CD14-positive monocyte (primary cell): ENCODE measurements at regions not wholly inside any gene's neighbourhood (a gene's known extent, or its start where the extent isn't known, plus 50 kb on each side); places are given as distances from the start of the nearest gene placed in this dataset.

Experiments used
- DNase-seq, 3 donors: peaks; one replicate each; pipeline ENCODE4 v3.0.0-alpha.2; 2011 to 2022
- H2AFZ ChIP-seq: 2 replicates; pipeline ENCODE4 v1.6.0; 2012; ENCODE audit warnings: mild to moderate bottlenecking, low read depth, low read length, inconsistent platforms; ENCODE audit not compliant: insufficient read depth, poor library complexity, severe bottlenecking
- H3K27ac ChIP-seq, 2 donors: 1 replicate in 1 of 2; 2 replicates in 1 of 2; pipeline ENCODE4 v1.5.1; 2012 to 2013; ENCODE audit warnings: low read length in 2 of 2, control low read depth in 1 of 2, inconsistent platforms in 1 of 2, low read depth in 1 of 2, mild to moderate bottlenecking in 1 of 2
- H3K27me3 ChIP-seq, 2 donors: one replicate each; pipeline versions ENCODE4 v1.6.0 to v1.6.1; 2011 to 2013; ENCODE audit warnings: low read length in 2 of 2; ENCODE audit not compliant: control insufficient read depth in 2 of 2, insufficient read depth in 2 of 2
- H3K36me3 ChIP-seq, 2 donors: replicated peaks in 1 of 2; 1 replicate in 1 of 2; 2 replicates in 1 of 2; pipeline versions ENCODE4 v1.5.1 to v1.6.1; 2012 to 2013; ENCODE audit warnings: low read length in 2 of 2, control low read depth in 1 of 2, inconsistent platforms in 1 of 2, mild to moderate bottlenecking in 1 of 2; ENCODE audit not compliant: insufficient read depth in 2 of 2, control insufficient read depth in 1 of 2
- H3K4me1 ChIP-seq, 2 donors: 1 replicate in 1 of 2; 2 replicates in 1 of 2; pipeline versions ENCODE4 v1.5.1 to v1.6.1; 2012 to 2013; ENCODE audit warnings: low read length in 2 of 2, control low read depth in 1 of 2, inconsistent platforms in 1 of 2, mild to moderate bottlenecking in 1 of 2, moderate library complexity in 1 of 2; ENCODE audit not compliant: insufficient read depth in 2 of 2, control insufficient read depth in 1 of 2
- H3K4me2 ChIP-seq: replicated peaks from 2 replicates; pipeline ENCODE3; 2012; ENCODE audit warnings: low read length, moderate library complexity, mild to moderate bottlenecking; ENCODE audit not compliant: poor library complexity, severe bottlenecking; ENCODE audit errors: extremely low read depth
- H3K4me3 ChIP-seq, 3 experiments: fragments of 200-600 bp in 1 of 3; sonication (generic) in 1 of 3; replicated peaks in 1 of 3; 1 replicate in 2 of 3; 2 replicates in 1 of 3; pipeline ENCODE4 v1.5.1; 2011 to 2013; ENCODE audit warnings: low read length in 3 of 3, mild to moderate bottlenecking in 3 of 3, control low read depth in 2 of 3, low read depth in 2 of 3, inconsistent platforms in 1 of 3, moderate library complexity in 1 of 3
- H3K79me2 ChIP-seq: 2 replicates; pipeline ENCODE4 v1.6.0; 2012; ENCODE audit warnings: mild to moderate bottlenecking, control low read depth, inconsistent platforms, low read length, moderate library complexity; ENCODE audit not compliant: insufficient read depth
- H3K9ac ChIP-seq: 2 replicates; pipeline ENCODE4 v1.6.0; 2017; ENCODE audit warnings: low read length, mild to moderate bottlenecking; ENCODE audit not compliant: insufficient read depth, poor library complexity, severe bottlenecking
- H3K9me3 ChIP-seq, 2 donors: replicated peaks in 1 of 2; 1 replicate in 1 of 2; 2 replicates in 1 of 2; pipeline versions ENCODE4 v1.5.1 to v1.6.1; 2012 to 2013; ENCODE audit warnings: low read length in 2 of 2, control low read depth in 1 of 2; ENCODE audit not compliant: control insufficient read depth in 1 of 2, insufficient read depth in 1 of 2
- H4K20me1 ChIP-seq: 2 replicates; pipeline ENCODE4 v1.6.0; 2012; ENCODE audit warnings: mild to moderate bottlenecking, low read length, control low read depth, moderate library complexity; ENCODE audit not compliant: insufficient read depth
- H3K27ac Mint-ChIP-seq, 7 donors: one replicate each; pipeline ENCODE4 v1.8.0; 2020; ENCODE audit warnings: mild to moderate bottlenecking in 7 of 7, mixed read lengths in 7 of 7, moderate library complexity in 6 of 7, inconsistent platforms in 2 of 7
- H3K27me3 Mint-ChIP-seq, 3 donors: one replicate each; pipeline ENCODE4 v1.8.0; 2021 to 2022; ENCODE audit warnings: low read depth in 3 of 3, mild to moderate bottlenecking in 3 of 3, mixed read lengths in 3 of 3, moderate library complexity in 3 of 3, inconsistent platforms in 1 of 3
- H3K36me3 Mint-ChIP-seq, 2 donors: one replicate each; pipeline ENCODE4 v1.8.0; 2020; ENCODE audit warnings: mixed read lengths in 2 of 2, inconsistent platforms in 1 of 2, mild to moderate bottlenecking in 1 of 2
- H3K4me1 Mint-ChIP-seq: one replicate; pipeline ENCODE4 v1.8.0; 2020; ENCODE audit warnings: mild to moderate bottlenecking, mixed read lengths
- H3K4me3 Mint-ChIP-seq, 2 donors: one replicate each; pipeline ENCODE4 v1.8.0; 2020; ENCODE audit warnings: mild to moderate bottlenecking in 2 of 2, mixed read lengths in 2 of 2, moderate library complexity in 1 of 2
- H3K9me3 Mint-ChIP-seq, 7 donors: one replicate each; pipeline ENCODE4 v1.8.0; 2020 to 2022; ENCODE audit warnings: mixed read lengths in 7 of 7, mild to moderate bottlenecking in 6 of 7, moderate library complexity in 6 of 7, inconsistent platforms in 2 of 7
- CTCF ChIP-seq: fragments of 200-600 bp; IDR thresholded peaks from one replicate; pipeline ENCODE4 v1.8.0; 2022; ENCODE audit warnings: antibody characterized with exemption, mild to moderate bottlenecking
- WGBS: methylation state at CpG from one replicate; pipeline ENCODE4 v1.1.5; 2013; ENCODE audit warnings: missing lambda C conversion rate; ENCODE audit not compliant: insufficient coverage; 5-methylcytosine and 5-hydroxymethylcytosine counted together
- intact Hi-C, 2 donors: fragments of 100-400 bp; cut with micrococcal nuclease; formaldehyde crosslinking; loops; one replicate each; pipeline versions ENCODE4 v1.15.0 to v1.15.1; 2023

DNA sequence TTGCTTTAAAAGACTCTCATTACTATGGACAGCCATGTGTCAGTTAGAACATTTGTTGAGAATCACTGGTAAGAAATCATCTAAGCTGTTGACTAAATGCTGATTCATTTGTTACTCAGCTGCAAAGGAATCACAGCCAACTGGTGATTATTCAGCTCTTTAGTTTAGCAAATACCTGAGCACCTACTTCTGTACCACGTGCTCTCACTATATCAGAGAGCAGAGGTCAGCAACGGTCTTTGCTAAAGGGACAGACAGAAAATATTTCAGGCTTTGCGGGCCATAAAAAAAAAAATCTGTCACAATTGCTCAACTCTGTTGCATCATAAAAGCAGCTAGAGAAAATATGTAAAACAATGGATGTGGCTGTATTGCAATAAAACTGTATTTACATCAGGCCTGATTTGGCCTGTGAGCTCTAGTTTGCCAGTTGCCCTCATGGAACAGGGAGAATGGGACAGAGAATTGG lies 377.6 kb downstream of the DNAH5 start:
- TF ChIP-seq CTCF = no peak
- H3K9me3 Mint-ChIP-seq = peaks cover 0 to 17% (median 12%) of the 10 kb centered on the region in 7 donors
- peaks cover 0 to 2% (median 0%) of the 10 kb centered on the region in 3 donors for H3K27me3 Mint-ChIP-seq
- intact Hi-C loops = no loop called here
- Histone ChIP-seq H3K79me2 (no peaks in the 10 kb centered on the region), H3K27me3 (no peaks in the 10 kb centered on the region), H3K4me2 (no peak overlapping the region), H3K4me3 (no peak overlapping the region), H4K20me1 (no peaks in the 10 kb centered on the region), H2AFZ (no peak overlapping the region), H3K4me1 (peaks cover 0 to 8% of the 10 kb centered on the region in 2 donors), H3K9me3 (peaks cover 5 to 8% of the 10 kb centered on the region in 2 donors), H3K27ac (no peak overlapping the region), H3K36me3 (no peaks in the 10 kb centered on the region), H3K9ac (no peak overlapping the region)
- no peak overlapping the region for H3K27ac Mint-ChIP-seq
- H3K36me3 Mint-ChIP-seq = no peaks in the 10 kb centered on the region
- 40% methylated on average over 1 of the region's 3 CpGs for WGBS
- peaks cover 7% of the 10 kb centered on the region for H3K4me1 Mint-ChIP-seq
- no peak overlapping the region for H3K4me3 Mint-ChIP-seq
- DNase-seq = no peak

GRCh38 chr5:13558408-13558807 lies 386.1 kb downstream of the DNAH5 start:
- no peak for DNase-seq
- Mint-ChIP-seq H3K27me3 (no peaks in the 10 kb centered on the region), H3K9me3 (peaks cover 0 to 11% (median 2%) of the 10 kb centered on the region in 7 donors), H3K4me3 (no peak overlapping the region), H3K27ac (no peak overlapping the region), H3K4me1 (no peaks in the 10 kb centered on the region), H3K36me3 (no peaks in the 10 kb centered on the region)
- no peak for TF ChIP-seq CTCF
- Histone ChIP-seq H3K4me1 (no peaks in the 10 kb centered on the region), H3K79me2 (no peaks in the 10 kb centered on the region), H3K9me3 (no peaks in the 10 kb centered on the region), H3K36me3 (no peaks in the 10 kb centered on the region), H3K27ac (no peak overlapping the region), H4K20me1 (no peaks in the 10 kb centered on the region), H3K4me3 (no peak overlapping the region), H2AFZ (no peak overlapping the region), H3K9ac (no peak overlapping the region), H3K27me3 (no peaks in the 10 kb centered on the region), H3K4me2 (no peak overlapping the region)
- no CpG with 5 or more reads among the region's 1 CpG for WGBS
- intact Hi-C loops = no loop called here
